ENCODE measurements at regions not wholly inside any gene's neighbourhood (a gene's known extent, or its start where the extent isn't known, plus 50 kb on each side); places are given as distances from the start of the nearest gene placed in this dataset.

- DNase-seq (ENCODE audit: low spot score, unreplicated experiment) = no peak
- TF ChIP-seq CTCF (IDR thresholded peaks at IDR 0.05; ENCODE audit: unreplicated experiment) = no peak
- Mint-ChIP-seq H3K4me3 (ENCODE audit: low read depth) (no peak overlapping the region), H3K27me3 (peaks cover 9% of the 10 kb centered on the region), H3K27ac (no peak overlapping the region), H3K36me3 (ENCODE audit: insufficient read depth) (peaks cover 4% of the 10 kb centered on the region), H3K9me3 (ENCODE audit: low read depth) (peaks cover 4% of the 10 kb centered on the region), H3K4me1 (ENCODE audit: low read depth) (peaks cover 11% of the 10 kb centered on the region)
Measured at GRCh38 chr1:239730378-239730777, 344.0 kb downstream of the CHRM3 start.

- Mint-ChIP-seq H3K27ac (no peak overlapping the region), H3K36me3 (ENCODE audit: insufficient read depth) (peaks cover 4% of the 10 kb centered on the region), H3K4me1 (ENCODE audit: low read depth) (peaks cover 3% of the 10 kb centered on the region), H3K4me3 (ENCODE audit: low read depth) (no peak overlapping the region), H3K27me3 (peaks cover 9% of the 10 kb centered on the region), H3K9me3 (ENCODE audit: low read depth) (peaks cover 4% of the 10 kb centered on the region)
- TF ChIP-seq CTCF (IDR thresholded peaks at IDR 0.05; ENCODE audit: unreplicated experiment) = no peak
- no peak for DNase-seq (ENCODE audit: low spot score, unreplicated experiment)
Measured at GRCh38 chr1:239731082-239731748, 344.8 kb downstream of the CHRM3 start.

- TF ChIP-seq CTCF (IDR thresholded peaks at IDR 0.05; ENCODE audit: unreplicated experiment) = no peak
- Mint-ChIP-seq H3K36me3 (ENCODE audit: insufficient read depth) (peaks cover 4% of the 10 kb centered on the region), H3K4me1 (ENCODE audit: low read depth) (no peaks in the 10 kb centered on the region), H3K27me3 (peaks cover 12% of the 10 kb centered on the region), H3K27ac (no peak overlapping the region), H3K4me3 (ENCODE audit: low read depth) (no peak overlapping the region), H3K9me3 (ENCODE audit: low read depth) (peaks cover 4% of the 10 kb centered on the region)
- no peak for DNase-seq (ENCODE audit: low spot score, unreplicated experiment)
Measured at GRCh38 chr1:239732770-239733169, 346.4 kb downstream of the CHRM3 start.

- H3K27me3 Mint-ChIP-seq = peaks cover 2% of the 10 kb centered on the region
- no peak for DNase-seq (ENCODE audit: low spot score, unreplicated experiment)
- peaks cover 2% of the 10 kb centered on the region for H3K36me3 Mint-ChIP-seq (ENCODE audit: insufficient read depth)
- no peak overlapping the region for H3K4me3 Mint-ChIP-seq (ENCODE audit: low read depth)
- no peaks in the 10 kb centered on the region for H3K4me1 Mint-ChIP-seq (ENCODE audit: low read depth)
- H3K9me3 Mint-ChIP-seq (ENCODE audit: low read depth) = peaks cover 4% of the 10 kb centered on the region
- TF ChIP-seq CTCF (IDR thresholded peaks at IDR 0.05; ENCODE audit: unreplicated experiment) = no peak
- H3K27ac Mint-ChIP-seq = no peak overlapping the region
Measured at GRCh38 chr1:239733995-239734394, 347.6 kb downstream of the CHRM3 start.

- Mint-ChIP-seq H3K27me3 (peaks cover 2% of the 10 kb centered on the region), H3K4me3 (ENCODE audit: low read depth) (no peak overlapping the region), H3K27ac (no peak overlapping the region), H3K4me1 (ENCODE audit: low read depth) (no peaks in the 10 kb centered on the region), H3K36me3 (ENCODE audit: insufficient read depth) (peaks cover 2% of the 10 kb centered on the region), H3K9me3 (ENCODE audit: low read depth) (peaks cover 4% of the 10 kb centered on the region)
- TF ChIP-seq CTCF (IDR thresholded peaks at IDR 0.05; ENCODE audit: unreplicated experiment) = no peak
- DNase-seq (ENCODE audit: low spot score, unreplicated experiment) = no peak
Measured at GRCh38 chr1:239735111-239735510, 348.7 kb downstream of the CHRM3 start.
